IMR-90 (cell line): ENCODE measurements at regions not wholly inside any gene's neighbourhood (a gene's known extent, or its start where the extent isn't known, plus 50 kb on each side); places are given as distances from the start of the nearest gene placed in this dataset.

Experiments used
- ATAC-seq: fragments of 200-7000 bp; cut with Tn5 transposase; 2 replicates; pipeline ENCODE4 v1.9.1; 2020; ENCODE audit warnings: low read depth, mild to moderate bottlenecking, moderate library complexity
- BruUV-seq: library from RNA; stranded (reverse); fragments of 400-500 nt; replicated peaks from 2 replicates; lab custom pipeline; 2021; lab: Mats Ljungman, UMichigan
- CTCF ChIA-PET: fragments of 300-600 bp; formaldehyde crosslinking; extraction: SDS; loops from one replicate; lab custom pipeline; 2021; ENCODE audit warnings: antibody characterized with exemption; lab: Yijun Ruan, JAX
- POLR2A ChIA-PET: fragments of 300-600 bp; sonication (Branson Sonifier 250); formaldehyde crosslinking; loops from one replicate; lab custom pipeline; 2022; ENCODE audit warnings: antibody characterized with exemption; ENCODE audit not compliant: unreplicated experiment; lab: Charles Lee
- DNase-seq: peaks from one replicate; pipeline ENCODE4 v3.0.0; 2013
- H2AFZ ChIP-seq: replicated peaks from 2 replicates; pipeline ENCODE3; 2013; ENCODE audit warnings: low read length, mild to moderate bottlenecking; ENCODE audit not compliant: poor library complexity
- H2AK5ac ChIP-seq: 2 replicates; pipeline ENCODE4 v1.6.1; 2013; ENCODE audit warnings: low read depth, low read length, inconsistent platforms
- H2AK9ac ChIP-seq: replicated peaks from 2 replicates; pipeline ENCODE3; 2013; ENCODE audit warnings: mild to moderate bottlenecking, low read depth, low read length, moderate library complexity; ENCODE audit not compliant: poor library complexity
- H2BK120ac ChIP-seq: 2 replicates; pipeline ENCODE4 v1.6.1; 2013; ENCODE audit warnings: low read depth, low read length, inconsistent platforms
- H2BK15ac ChIP-seq: 3 replicates; pipeline ENCODE4 v1.6.1; 2013; ENCODE audit warnings: low read depth, low read length, inconsistent platforms
- H2BK20ac ChIP-seq: 2 replicates; pipeline ENCODE4 v1.6.1; 2013; ENCODE audit warnings: low read depth, mild to moderate bottlenecking, inconsistent platforms, low read length, moderate library complexity
- H2BK5ac ChIP-seq: 2 replicates; pipeline ENCODE4 v1.6.1; 2013; ENCODE audit warnings: mild to moderate bottlenecking, low read depth, low read length, inconsistent platforms; ENCODE audit not compliant: poor library complexity, severe bottlenecking
- H3K14ac ChIP-seq: replicated peaks from 2 replicates; pipeline ENCODE4 v1.6.1; 2013; ENCODE audit warnings: low read depth, low read length, inconsistent platforms
- H3K18ac ChIP-seq: 2 replicates; pipeline ENCODE4 v1.6.1; 2013; ENCODE audit warnings: low read depth, low read length, control low read depth
- H3K23ac ChIP-seq: 2 replicates; pipeline ENCODE4 v1.6.1; 2013; ENCODE audit warnings: low read depth, low read length, inconsistent platforms
- H3K27ac ChIP-seq: 2 replicates; pipeline ENCODE4 v1.5.1; 2013; ENCODE audit warnings: mild to moderate bottlenecking, control low read depth, low read length; ENCODE audit not compliant: insufficient read depth
- H3K27me3 ChIP-seq: 2 replicates; pipeline ENCODE4 v1.6.1; 2013; ENCODE audit warnings: low read length; ENCODE audit not compliant: control insufficient read depth, insufficient read depth
- H3K36me3 ChIP-seq: 2 replicates; pipeline ENCODE4 v1.6.1; 2013; ENCODE audit warnings: low read length, mixed read lengths; ENCODE audit not compliant: control insufficient read depth, insufficient read depth
- H3K4ac ChIP-seq: 2 replicates; pipeline ENCODE4 v1.6.1; 2013; ENCODE audit warnings: low read depth, low read length, inconsistent platforms
- H3K4me1 ChIP-seq: 2 replicates; pipeline ENCODE4 v1.6.1; 2013; ENCODE audit warnings: low read length, mixed read lengths; ENCODE audit not compliant: control insufficient read depth, insufficient read depth
- H3K4me2 ChIP-seq: 2 replicates; pipeline ENCODE4 v1.6.1; 2013; ENCODE audit warnings: low read depth, mild to moderate bottlenecking, control low read depth, low read length, moderate library complexity
- H3K4me3 ChIP-seq: 2 replicates; pipeline ENCODE4 v1.5.1; 2013; ENCODE audit warnings: low read depth, mild to moderate bottlenecking, control low read depth, low read length, moderate library complexity; ENCODE audit not compliant: insufficient read depth
- H3K56ac ChIP-seq: 2 replicates; pipeline ENCODE4 v1.6.1; 2013; ENCODE audit warnings: low read length, inconsistent platforms; ENCODE audit not compliant: insufficient read depth; ENCODE audit errors: extremely low read depth
- H3K79me1 ChIP-seq, 2 experiments: 2 replicates each; pipeline ENCODE4 v1.6.1; 2013; ENCODE audit warnings: low read length in 2 of 2, inconsistent platforms in 1 of 2, low read depth in 1 of 2
- H3K9ac ChIP-seq: 2 replicates; pipeline ENCODE4 v1.6.1; 2013; ENCODE audit warnings: low read depth, low read length, control low read depth
- H3K9me1 ChIP-seq: 2 replicates; pipeline ENCODE4 v1.6.1; 2013; ENCODE audit warnings: low read length, inconsistent platforms; ENCODE audit not compliant: insufficient read depth
- H3K9me3 ChIP-seq: 2 replicates; pipeline ENCODE4 v1.6.1; 2013; ENCODE audit warnings: low read length; ENCODE audit not compliant: control insufficient read depth, insufficient read depth
- H4K20me1 ChIP-seq: 2 replicates; pipeline ENCODE4 v1.6.1; 2013; ENCODE audit warnings: low read length, inconsistent platforms; ENCODE audit not compliant: insufficient read depth
- H4K5ac ChIP-seq: 2 replicates; pipeline ENCODE4 v1.6.1; 2013; ENCODE audit warnings: mild to moderate bottlenecking, low read depth, low read length, control low read depth
- H4K8ac ChIP-seq, 2 experiments: 2 replicates each; pipeline ENCODE4 v1.6.1; 2013; ENCODE audit warnings: low read depth in 2 of 2, low read length in 2 of 2, control low read depth in 1 of 2, inconsistent platforms in 1 of 2
- H4K91ac ChIP-seq: 2 replicates; pipeline ENCODE4 v1.6.1; 2013; ENCODE audit warnings: low read depth, low read length, inconsistent platforms; ENCODE audit not compliant: insufficient read depth
- BHLHE40 ChIP-seq: fragments of 150-350 bp; IDR thresholded peaks from 2 replicates; pipeline ENCODE4 v1.6.1; 2016; ENCODE audit warnings: mild to moderate bottlenecking, low read depth, low read length
- FOS ChIP-seq: fragments of 150-350 bp; IDR thresholded peaks from 2 replicates; pipeline ENCODE4 v1.6.1; 2016; ENCODE audit warnings: low read depth, low read length
- MAZ ChIP-seq: IDR thresholded peaks from 2 replicates; pipeline ENCODE4 v1.6.1; 2012; ENCODE audit warnings: low read depth, mild to moderate bottlenecking, low read length, improper control_type of control experiment, moderate library complexity, borderline replicate concordance
- POLR2A ChIP-seq: IDR thresholded peaks from 2 replicates; pipeline ENCODE4 v1.6.1; 2012; ENCODE audit warnings: mild to moderate bottlenecking, low read depth, low read length
- RAD21 ChIP-seq: IDR thresholded peaks from 2 replicates; pipeline ENCODE4 v1.6.1; 2012; ENCODE audit warnings: low read length, improper control_type of control experiment
- WGBS, 2 experiments: methylation state at CpG; one replicate each; pipeline versions ENCODE4 v1.1.5 to v1.1.7; 2013; ENCODE audit warnings: missing lambda C conversion rate in 2 of 2; ENCODE audit not compliant: insufficient read length in 1 of 2; ENCODE audit errors: extremely low coverage in 2 of 2; 5-methylcytosine and 5-hydroxymethylcytosine counted together
- dilution Hi-C: fragments of 300-500 bp; cut with HindIII; formaldehyde crosslinking; loops from one replicate; pipeline ENCODE4 v1.14.3; 2018; ENCODE audit warnings: low sequenced_read_pairs; ENCODE audit not compliant: unreplicated experiment
- in situ Hi-C: fragments of 300-500 bp; cut with MboI; formaldehyde crosslinking; loops from 3 replicates; pipeline ENCODE4 v1.14.3; 2019; ENCODE audit warnings: low sequenced_read_pairs, inconsistent platforms, mixed read lengths
- intact Hi-C: fragments of 100-400 bp; cut with micrococcal nuclease; formaldehyde crosslinking; loops from 2 replicates; pipeline ENCODE4 v1.10.0; 2022

DNA sequence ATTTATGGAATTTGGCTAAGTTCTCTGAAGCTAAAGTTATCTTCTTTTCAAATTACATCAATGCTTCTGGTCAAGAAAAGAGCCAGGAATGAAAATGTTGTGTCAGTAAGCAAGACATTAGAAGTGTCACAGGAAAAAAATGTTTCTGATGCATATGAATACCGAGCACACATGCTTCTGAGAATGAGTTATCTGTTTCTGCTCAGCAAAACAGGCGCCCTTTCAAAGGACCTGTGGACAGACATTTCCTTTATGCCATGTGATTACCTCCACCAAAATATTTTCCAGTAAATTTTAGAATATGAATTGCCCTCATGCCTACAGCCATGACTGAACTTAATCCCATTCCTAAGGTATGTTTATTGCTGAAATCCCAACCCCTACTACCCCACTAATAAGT lies 55.4 kb upstream of the RNF180 start:
- DNase-seq: no peak
- Histone ChIP-seq H3K4me1 (no peaks in the 10 kb centered on the region), H3K23ac (no peak overlapping the region), H3K4me3 (no peak overlapping the region), H3K9ac (no peak overlapping the region), H3K14ac (no peak overlapping the region), H4K91ac (no peak overlapping the region), H2BK20ac (no peak overlapping the region), H3K18ac (no peak overlapping the region), H4K5ac (no peak overlapping the region), H2AK9ac (no peak overlapping the region), H3K36me3 (no peaks in the 10 kb centered on the region), H3K4ac (no peak overlapping the region), H4K8ac (no peak overlapping the region), H3K9me3 (no peaks in the 10 kb centered on the region), H3K27me3 (no peaks in the 10 kb centered on the region), H3K4me2 (no peak overlapping the region), H2AK5ac (no peak overlapping the region), H2BK15ac (no peak overlapping the region), H4K20me1 (no peaks in the 10 kb centered on the region), H3K56ac (no peak overlapping the region), H2BK120ac (no peak overlapping the region), H2BK5ac (no peak overlapping the region), H3K27ac (no peak overlapping the region), H3K9me1 (no peaks in the 10 kb centered on the region), H2AFZ (no peak overlapping the region), H3K79me1 (no peaks in the 10 kb centered on the region)
- BruUV-seq: no TSS peak
- ATAC-seq: no peak
- POLR2A ChIA-PET: no interaction called here
- in situ Hi-C loops: no loop called here
- dilution Hi-C loops: no loop called here
- CTCF ChIA-PET: no interaction called here
- no CpG with 5 or more reads among the region's 2 CpGs for WGBS, 2 experiments
- intact Hi-C loops: no loop called here
- no peak for TF ChIP-seq POLR2A
- no peak for TF ChIP-seq BHLHE40
- no peak for TF ChIP-seq FOS
- no peak for TF ChIP-seq MAZ
- TF ChIP-seq RAD21: no peak
